ENCODE measurements at regions not wholly inside any gene's neighbourhood (a gene's known extent, or its start where the extent isn't known, plus 50 kb on each side); places are given as distances from the start of the nearest gene placed in this dataset.

- TF ChIP-seq ATF3 (IDR thresholded peaks at IDR 0.05): no peak
- no peak for TF ChIP-seq SP1 (IDR thresholded peaks at IDR 0.05)
- no peak for TF ChIP-seq MAX (IDR thresholded peaks at IDR 0.05)
- TF ChIP-seq RAD21 (IDR thresholded peaks at IDR 0.05): no peak
- TF ChIP-seq FOXA1 (IDR thresholded peaks at IDR 0.05): no peak
- TF ChIP-seq CTCF (IDR thresholded peaks at IDR 0.05; ENCODE audit: low read depth, low read length, missing input control): no peak
- TF ChIP-seq JUND (IDR thresholded peaks at IDR 0.05): no peak
- TF ChIP-seq YY1 (IDR thresholded peaks at IDR 0.05): no peak
- TF ChIP-seq REST (IDR thresholded peaks at IDR 0.05): no peak
- TF ChIP-seq ZBTB33 (IDR thresholded peaks at IDR 0.05): no peak
These were observed 437.2 kb downstream of the HAPSTR1 start for GRCh38 chr16:9528511-9529079.

Measured in liver (tissue), 3 donors.